NOMO-1 treated with DMSO at 0.1 percent for 48 hours (cell line): ENCODE measurements at regions not wholly inside any gene's neighbourhood (a gene's known extent, or its start where the extent isn't known, plus 50 kb on each side); places are given as distances from the start of the nearest gene placed in this dataset.
"Not testable (repeated sequence)": the region's sequence is repeated elsewhere in the genome, so short reads cannot be mapped to it uniquely, and the experiment has no call there.

ENCODE experiments used
- DNase-seq: peaks from one replicate; lab custom pipeline; 2025; ENCODE audit not compliant: unreplicated experiment; lab: John Stamatoyannopoulos, UW

GRCh38 chr13:73532987-73533510 is 474.2 kb downstream of the KLF5 start:
- no peak for DNase-seq

DNA sequence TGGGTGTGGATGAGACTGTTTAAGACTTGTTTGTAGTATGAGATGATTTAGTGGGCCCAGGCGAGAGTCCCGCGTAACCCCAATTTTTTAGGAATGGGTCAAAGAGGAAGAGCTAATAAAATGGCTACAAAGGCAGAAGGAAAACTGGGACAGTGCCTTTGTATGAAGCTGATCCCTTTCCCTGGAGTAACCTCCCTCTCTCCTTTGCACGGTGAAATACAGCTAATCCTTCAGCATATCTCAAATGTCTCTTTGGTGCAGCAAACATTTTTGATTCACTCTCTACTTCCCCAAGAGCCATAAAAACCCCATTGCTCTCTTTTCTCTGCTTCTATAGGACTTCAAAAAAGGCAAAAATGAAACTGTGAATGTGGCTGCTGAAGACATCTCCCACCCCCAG is 473.8 kb downstream of the KLF5 start:
- DNase-seq = no peak

GRCh38 chr13:73531014-73531413 is 472.2 kb downstream of the KLF5 start:
- no peak for DNase-seq

- no peak for DNase-seq
Measured at GRCh38 chr13:73522937-73523336, 464.1 kb downstream of the KLF5 start.

DNA sequence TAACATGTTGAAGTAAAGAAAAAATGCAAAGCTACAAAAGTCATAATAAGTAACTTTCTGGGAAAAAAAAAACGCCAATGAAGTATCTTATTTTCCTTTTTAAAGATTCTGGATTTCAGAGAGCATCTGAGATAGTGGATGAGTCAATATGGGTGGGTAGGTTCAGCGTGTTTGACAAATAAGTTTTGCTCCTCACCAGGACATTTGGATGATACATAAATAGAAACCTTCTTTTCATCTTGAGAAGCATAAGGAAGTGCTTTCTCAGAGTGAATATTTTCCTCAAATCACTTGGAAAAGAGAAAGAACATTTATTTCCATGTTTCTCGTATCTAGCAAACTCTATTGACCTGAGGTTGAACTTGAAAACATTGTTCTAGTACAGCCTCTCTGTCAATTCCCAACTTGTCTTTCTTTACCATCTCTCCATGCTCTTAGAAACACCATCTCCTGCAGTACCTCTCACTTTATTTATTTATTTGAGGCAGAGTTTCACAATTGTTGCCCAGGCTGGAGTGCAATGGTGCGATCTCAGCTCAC is 463.2 kb downstream of the KLF5 start:
- DNase-seq = no peak

DNA sequence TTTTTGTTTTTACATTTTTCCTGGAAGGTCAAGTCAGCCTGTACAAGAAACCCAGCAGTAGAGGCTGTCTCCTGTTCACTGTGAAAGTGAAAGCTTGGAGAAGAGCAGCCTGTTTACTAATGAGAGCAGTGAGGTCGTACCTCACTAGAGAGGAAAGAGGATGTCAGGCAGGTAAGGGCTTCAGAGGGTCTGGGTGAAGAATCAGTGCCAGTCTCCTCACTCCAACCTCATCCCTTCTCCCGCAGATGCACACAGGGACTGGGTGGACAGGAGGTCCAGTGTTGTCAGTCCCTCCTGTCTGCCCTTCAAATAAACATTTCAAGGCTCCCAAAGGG is 462.5 kb downstream of the KLF5 start:
- DNase-seq = no peak

- DNase-seq = no peak
Measured at GRCh38 chr13:73520566-73521289, 461.9 kb downstream of the KLF5 start.

DNA sequence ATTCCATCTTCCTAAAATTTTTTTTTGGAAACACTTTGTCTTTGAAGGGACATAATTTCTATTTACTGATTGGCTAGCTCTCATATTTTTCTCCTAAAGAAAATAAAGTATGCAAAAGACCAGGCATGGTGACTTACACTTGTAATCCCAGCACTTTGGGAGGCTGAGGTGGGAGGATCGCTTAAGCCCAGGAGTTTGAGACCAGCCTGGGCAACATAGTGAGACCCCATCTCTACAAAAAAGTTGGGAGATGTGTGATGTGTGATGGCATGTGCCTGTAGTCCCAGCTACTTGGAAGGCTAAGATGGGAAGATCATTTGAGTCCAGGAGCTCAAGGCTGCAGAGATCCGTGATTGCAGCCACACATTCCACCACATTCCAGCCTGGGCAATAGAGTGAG is 461.3 kb downstream of the KLF5 start:
- DNase-seq = not testable (repeated sequence)

GRCh38 chr13:73519396-73520116 is 460.8 kb downstream of the KLF5 start:
- DNase-seq = no peak

DNA sequence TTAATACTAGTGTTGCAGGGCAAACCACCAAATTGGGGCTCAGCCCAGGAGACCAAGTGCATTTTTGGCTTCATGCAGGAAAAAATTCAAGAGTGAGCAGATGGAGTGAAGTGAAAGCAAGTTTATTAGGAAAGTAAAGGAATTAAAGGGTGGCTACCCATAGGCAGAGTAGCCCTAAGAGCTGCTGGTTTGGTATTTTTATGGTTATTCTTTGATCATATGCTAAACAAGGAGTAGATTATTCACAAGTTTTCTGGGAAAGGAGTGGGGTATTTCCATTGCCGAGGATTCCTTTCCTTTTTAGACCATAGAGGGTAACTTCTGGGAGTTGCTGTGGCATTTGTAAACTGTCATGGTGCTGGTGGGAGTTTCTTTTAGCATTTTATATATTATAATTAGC is 459.0 kb downstream of the KLF5 start:
- DNase-seq = no peak

GRCh38 chr13:73516731-73517130 is 457.9 kb downstream of the KLF5 start:
- DNase-seq = no peak

DNA sequence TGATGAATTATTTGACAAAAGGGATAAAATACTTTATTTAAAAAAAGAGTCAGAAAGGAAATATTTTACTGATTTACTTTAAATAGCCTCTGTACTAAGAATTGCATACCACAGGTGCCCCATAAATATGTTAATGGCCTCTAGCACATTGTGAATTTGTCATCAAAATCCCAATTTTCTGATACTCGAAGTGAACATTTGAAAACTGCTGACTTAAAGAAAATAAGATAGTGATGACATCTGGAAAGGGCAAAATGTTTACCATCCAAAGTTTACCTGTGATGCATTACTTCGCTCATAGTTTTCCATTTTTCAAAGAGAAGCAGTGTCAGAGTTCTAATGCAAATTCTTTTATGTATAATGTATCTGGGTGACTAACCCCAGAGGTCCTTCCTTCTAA is 455.4 kb downstream of the KLF5 start:
- no peak for DNase-seq

DNA sequence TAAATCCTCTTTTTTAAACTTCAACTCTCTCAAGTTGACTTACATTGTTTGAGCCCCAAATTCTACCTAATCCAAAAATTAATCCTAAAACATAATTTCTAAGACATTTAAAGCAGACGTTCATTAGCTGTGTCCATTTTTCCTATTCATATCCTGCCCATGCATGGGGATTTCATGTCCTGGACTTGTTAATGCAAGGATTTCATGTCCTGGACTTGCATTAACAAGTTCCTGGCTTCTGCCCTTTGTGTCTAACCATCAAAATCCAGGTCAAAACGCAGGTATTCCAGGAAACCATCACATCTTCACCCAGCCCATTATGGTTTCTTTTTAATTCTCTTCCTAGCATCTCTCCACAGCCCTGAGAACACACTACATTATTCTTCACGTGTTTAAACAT is 454.9 kb downstream of the KLF5 start:
- DNase-seq = no peak

- no peak for DNase-seq
Measured at GRCh38 chr13:73508841-73509240, 450.0 kb downstream of the KLF5 start.

- DNase-seq = no peak
Measured at GRCh38 chr13:73505376-73505890, 446.6 kb downstream of the KLF5 start.

GRCh38 chr13:73499695-73500094 is 440.9 kb downstream of the KLF5 start:
- no peak for DNase-seq

DNA sequence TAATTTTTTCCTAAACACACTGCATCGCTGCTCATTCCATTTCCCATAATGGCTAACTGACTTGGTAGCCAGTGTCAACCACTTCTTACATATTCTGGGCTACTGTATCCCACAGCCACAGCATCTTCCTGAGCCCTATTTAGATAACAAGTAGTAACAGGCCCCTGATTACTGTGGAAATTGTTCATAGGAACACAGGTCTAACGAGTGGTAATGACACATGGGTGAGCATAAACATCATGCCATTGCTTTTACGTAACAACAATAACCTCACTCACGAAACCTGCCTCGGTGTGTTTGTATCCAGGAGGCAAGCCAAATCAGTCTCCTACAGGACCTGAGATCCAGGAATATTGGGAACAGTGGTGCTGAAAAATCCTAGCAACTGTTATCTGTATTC is 438.6 kb downstream of the KLF5 start:
- no peak for DNase-seq

- DNase-seq = no peak
Measured at GRCh38 chr13:73496711-73497110, 437.9 kb downstream of the KLF5 start.

DNA sequence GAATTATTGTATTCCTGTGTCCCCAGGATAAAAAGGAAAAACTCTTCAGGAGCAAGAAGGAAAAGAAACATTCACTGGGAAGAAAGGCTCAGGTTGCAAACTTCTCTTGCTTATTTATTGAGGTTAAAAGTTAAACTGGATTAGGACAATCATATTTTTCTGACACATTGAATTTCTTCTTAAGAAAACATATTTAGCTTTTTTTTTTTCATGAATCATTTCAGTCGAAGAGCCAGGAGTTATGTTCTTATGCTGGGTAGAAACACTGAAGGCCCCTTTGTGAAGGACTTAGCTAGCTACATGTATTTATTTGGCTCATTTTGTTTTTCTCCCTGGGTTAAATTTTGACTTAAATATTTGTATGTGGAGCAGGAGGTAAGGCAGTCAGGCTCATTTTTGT is 434.0 kb downstream of the KLF5 start:
- no peak for DNase-seq

- no peak for DNase-seq
Measured at GRCh38 chr13:73482556-73482955, 423.8 kb downstream of the KLF5 start.

- no peak for DNase-seq
Measured at GRCh38 chr13:73481886-73482445, 423.2 kb downstream of the KLF5 start.
